ENCODE measurements at regions not wholly inside any gene's neighbourhood (a gene's known extent, or its start where the extent isn't known, plus 50 kb on each side); places are given as distances from the start of the nearest gene placed in this dataset.
"Not testable (repeated sequence)": the region's sequence is repeated elsewhere in the genome, so short reads cannot be mapped to it uniquely, and the experiment has no call there.

DNA sequence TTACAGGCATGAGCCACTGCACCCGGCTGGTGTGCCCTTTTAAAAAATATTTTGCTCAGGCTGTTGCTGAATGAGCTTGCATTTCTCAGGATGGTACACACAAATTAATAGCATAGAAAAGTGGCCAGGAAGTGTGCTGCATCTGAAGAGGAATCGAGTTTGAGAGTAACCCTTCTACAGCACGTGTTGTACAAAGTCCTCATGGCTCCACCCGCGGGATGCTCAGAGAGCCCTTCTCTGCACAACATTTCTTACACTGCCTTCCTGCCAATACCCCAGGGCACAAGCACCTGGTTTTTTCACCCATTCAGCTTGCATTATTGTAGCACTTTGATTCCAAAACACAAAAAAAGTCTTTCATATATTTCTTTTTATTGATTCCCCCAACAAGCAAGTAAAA is 90.1 kb upstream of the NEDD4L start:
- DNase-seq (ENCODE audit: low read depth): no peak

GRCh38 chr18:57951999-57952774 is 91.8 kb upstream of the NEDD4L start:
- DNase-seq (ENCODE audit: low read depth): no peak

- DNase-seq (ENCODE audit: low read depth): no peak
These were observed 92.8 kb upstream of the NEDD4L start for GRCh38 chr18:57951117-57951796.

- DNase-seq (ENCODE audit: low read depth): no peak
These were observed 93.5 kb upstream of the NEDD4L start for GRCh38 chr18:57950542-57950941.

- not testable (repeated sequence) for DNase-seq (ENCODE audit: low read depth)
These were observed 94.7 kb upstream of the NEDD4L start for GRCh38 chr18:57949335-57949734.

DNA sequence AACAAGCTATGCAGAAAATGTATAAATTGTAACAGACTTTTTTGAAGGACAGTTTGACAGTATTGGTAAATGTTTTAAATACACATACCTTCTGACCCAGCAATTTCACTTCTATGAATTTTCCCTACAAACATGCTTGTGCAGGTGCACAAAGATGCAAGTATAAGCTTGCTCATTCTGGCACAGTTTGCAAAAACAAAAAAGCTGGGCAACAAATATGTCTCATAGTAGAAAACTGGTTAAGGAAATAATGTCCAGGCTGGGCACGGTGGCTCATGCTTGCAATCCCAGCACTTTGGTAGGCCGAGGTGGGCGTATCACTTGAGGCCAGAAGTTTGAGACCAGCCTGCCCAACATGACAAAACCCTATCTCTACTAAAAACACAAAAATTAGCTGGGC is 96.9 kb upstream of the NEDD4L start:
- no peak for DNase-seq (ENCODE audit: low read depth)

GRCh38 chr18:57943723-57944122 is 100.3 kb upstream of the NEDD4L start:
- DNase-seq (ENCODE audit: low read depth): no peak

DNA sequence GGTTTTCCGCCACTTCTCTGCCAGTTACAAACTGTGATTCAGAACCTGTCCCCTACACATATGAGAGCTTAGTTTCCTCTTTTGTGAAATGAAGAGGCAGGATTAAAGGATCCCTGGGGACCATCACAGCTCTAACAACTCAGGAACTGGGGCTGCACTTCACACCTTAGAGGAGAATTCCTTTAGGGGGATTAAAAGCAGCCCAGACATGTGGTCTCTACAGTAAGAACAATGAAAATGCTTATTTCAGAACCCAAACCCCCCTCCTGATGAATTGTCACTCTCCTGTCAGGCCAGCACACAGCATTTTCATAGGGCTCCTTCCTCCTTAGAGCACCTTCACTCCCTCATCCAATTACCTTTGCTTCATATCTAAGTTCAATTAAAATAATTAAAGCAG is 101.5 kb upstream of the NEDD4L start:
- no peak for DNase-seq (ENCODE audit: low read depth)

DNA sequence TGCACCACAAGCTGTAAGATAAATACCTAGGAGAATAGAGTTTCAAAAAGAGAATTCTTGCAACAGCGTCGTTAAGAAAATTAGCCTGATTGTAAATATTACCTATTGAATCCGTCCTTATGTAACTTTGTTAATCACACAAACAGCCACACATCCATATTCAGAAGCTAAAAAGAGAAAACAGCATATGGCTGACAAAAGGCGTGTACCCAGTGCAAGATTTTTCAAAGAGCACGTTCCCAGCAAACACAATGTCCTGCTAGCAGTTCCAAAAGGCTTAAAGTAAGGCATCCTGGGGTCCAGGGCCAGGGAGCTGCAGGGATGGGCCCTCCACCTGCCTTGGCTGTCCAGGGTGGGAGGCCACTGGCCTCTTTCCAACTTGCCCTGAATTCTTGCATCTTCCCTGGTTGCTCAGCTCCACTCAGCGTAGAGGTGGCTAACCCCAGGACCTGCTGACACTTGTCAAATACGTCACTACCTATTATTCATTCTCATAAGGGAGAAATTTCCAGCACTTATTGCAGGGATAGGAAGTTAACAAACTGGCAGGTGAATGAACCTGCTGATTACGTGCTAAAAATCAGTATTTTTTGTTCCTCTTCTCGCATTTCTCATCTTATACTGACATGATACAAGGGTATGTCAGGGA is 102.1 kb upstream of the NEDD4L start:
- no peak for DNase-seq (ENCODE audit: low read depth)

GRCh38 chr18:57940166-57940660 is 103.8 kb upstream of the NEDD4L start:
- no peak for DNase-seq (ENCODE audit: low read depth)

GRCh38 chr18:57934375-57934774 is 109.7 kb upstream of the NEDD4L start:
- DNase-seq (ENCODE audit: low read depth): not testable (repeated sequence)

DNA sequence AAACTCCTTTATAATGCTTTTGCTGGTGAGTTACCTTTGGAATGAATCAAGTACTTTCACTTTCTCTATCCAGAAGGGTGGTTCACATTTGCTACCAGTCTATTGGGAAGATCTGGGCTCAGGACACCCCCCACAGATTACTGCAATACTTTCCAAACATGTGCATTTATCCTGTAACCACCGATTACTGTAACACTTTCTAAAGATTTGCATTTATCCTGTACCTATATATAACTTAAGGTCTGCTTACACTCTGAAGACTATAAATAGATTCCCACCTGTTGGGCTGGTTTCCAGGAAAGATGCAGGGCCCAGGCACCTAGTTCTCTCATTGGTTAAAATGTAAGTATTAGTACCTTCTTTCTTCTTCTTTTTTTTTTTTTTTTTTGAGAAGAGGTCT is 113.0 kb upstream of the NEDD4L start:
- DNase-seq (ENCODE audit: low read depth): no peak

DNA sequence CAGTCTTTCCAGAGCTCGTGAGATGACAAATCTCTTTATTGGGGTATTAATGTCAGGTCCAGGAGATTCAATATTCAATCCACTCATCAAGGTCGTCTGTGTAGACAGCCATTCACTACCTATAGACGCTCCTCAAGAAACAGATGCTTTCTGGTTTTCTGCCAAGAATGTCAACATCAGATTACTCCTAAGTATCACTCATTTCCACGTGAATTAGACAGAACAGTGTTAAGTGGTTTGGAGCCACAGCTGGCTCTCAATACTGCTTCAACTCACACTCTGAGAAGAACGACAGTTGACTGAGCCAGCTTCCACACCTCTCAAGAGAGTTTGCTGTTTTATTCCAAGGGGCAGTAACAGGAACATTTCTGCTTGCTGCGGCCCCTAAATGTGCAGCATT is 113.5 kb upstream of the NEDD4L start:
- no peak for DNase-seq (ENCODE audit: low read depth)

GRCh38 chr18:57929922-57930321 is 114.1 kb upstream of the NEDD4L start:
- no peak for DNase-seq (ENCODE audit: low read depth)

DNA sequence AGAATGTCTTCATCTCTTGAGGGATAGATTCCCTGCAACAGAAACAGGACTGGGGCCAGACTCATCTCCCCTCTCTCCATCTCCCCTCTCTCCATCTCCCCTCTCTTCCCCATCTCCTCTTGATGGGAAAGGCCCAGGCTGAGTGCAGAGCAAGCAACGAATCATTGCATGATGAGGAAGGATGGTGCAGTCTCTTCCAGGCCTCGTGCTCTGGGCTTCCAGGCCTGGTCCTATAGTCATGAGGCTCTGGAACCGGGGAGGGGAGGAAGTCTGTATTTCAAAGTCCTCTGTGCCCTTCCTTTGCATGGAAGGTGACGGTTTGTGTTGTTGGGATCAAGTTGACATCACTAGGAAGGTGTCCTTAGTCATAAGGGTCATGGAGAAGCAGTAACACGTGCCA is 115.6 kb upstream of the NEDD4L start:
- DNase-seq (ENCODE audit: low read depth): no peak

DNA sequence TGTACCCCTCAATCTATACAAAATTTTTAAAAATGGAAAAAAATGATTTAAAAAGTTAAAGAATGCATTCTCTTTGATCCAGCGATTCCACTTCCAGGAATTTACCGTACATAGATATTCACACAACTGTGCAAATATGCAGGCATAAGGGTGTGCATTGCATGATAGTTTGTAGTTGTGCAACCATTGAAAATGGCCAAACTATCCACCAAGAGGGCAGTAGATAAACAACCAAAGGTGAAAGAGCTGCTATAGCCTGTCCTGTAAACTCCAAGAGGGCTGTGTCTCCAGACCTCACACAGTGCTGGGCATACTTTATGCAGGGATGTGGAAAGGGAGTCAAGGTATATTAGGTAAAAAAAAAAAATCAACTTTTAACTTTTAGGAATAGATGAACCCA is 116.5 kb upstream of the NEDD4L start:
- DNase-seq (ENCODE audit: low read depth): no peak

DNA sequence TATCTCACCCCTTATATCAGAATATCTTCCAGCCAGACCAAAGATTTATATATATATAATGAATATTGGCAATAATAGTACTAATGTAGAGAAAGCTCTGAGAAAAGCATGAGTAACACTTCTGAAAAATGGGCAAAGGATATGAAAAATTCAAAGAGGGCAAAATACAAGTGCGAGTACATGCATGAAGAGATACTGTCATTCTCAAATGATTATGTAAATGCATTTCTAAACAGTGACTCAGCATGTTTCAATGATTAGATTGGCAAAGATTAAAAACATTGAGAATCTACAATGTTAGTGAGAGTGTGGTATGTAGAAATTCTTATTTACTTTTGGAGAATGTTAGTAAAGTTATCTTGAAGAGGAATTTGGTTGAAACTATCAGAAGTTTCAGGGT is 118.3 kb upstream of the NEDD4L start:
- no peak for DNase-seq (ENCODE audit: low read depth)

DNA sequence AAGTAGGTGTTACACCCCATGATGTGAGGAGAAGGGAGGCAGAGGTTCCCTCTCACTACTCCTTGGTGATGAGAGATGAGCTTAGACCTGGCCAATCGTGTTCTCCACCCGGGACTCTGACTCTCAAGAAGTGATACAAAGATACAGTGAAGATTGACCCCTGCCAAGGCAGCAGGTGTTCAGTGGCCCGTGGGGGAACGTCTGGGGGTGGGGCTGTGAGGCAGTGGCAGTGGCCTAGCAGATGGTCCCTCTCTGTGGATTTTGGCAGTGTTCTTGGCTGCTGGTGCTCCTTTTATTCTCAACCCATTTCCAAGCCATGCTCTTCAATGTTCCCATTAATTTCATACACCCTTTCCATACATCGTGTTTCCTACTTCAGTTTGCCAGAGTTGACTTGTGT is 120.4 kb upstream of the NEDD4L start:
- DNase-seq (ENCODE audit: low read depth): no peak

- no peak for DNase-seq (ENCODE audit: low read depth)
These were observed 119.8 kb upstream of the ATP8B1 start for GRCh38 chr18:57922885-57923284.

DNA sequence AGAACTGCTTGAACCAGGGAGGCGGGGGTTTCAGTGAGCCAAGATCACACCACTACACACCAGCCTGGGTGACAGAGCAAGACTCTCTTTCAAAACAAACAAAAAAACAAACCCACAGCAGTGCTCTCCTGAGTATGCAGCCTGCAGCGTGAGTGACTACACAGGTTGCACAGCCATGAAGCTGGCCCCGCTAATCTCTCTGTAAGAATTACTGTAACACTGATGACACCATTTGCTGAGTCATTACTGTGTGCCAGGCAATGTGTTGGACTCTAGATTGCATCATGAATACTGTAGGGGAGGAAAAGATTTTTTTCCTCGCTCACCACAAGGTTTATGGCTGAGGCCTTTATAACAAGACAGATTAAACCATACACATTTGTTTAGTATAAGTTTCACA is 118.6 kb upstream of the ATP8B1 start:
- no peak for DNase-seq (ENCODE audit: low read depth)

- no peak for DNase-seq (ENCODE audit: low read depth)
These were observed 116.9 kb upstream of the ATP8B1 start for GRCh38 chr18:57920036-57920435.

- no peak for DNase-seq (ENCODE audit: low read depth)
These were observed 115.5 kb upstream of the ATP8B1 start for GRCh38 chr18:57918601-57919000.

DNA sequence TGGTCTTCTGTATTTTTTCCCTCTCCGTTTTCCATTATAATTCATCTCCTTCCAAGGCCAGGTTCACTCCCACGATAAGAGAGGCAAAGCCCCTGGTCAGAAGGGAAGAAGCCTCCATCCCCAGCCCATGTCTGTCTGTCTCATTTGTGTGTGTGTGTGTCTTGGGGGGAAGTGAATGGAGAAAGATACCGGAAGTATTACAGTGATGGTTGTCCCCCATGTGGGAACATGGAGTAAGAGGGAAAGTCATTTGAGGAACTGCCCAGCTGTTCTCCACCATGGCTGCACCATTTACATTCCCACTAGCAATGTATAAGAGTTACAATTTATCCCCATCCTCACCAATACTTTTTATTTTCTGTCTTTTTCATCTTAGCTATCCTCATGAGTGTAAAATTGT is 113.6 kb upstream of the ATP8B1 start:
- DNase-seq (ENCODE audit: low read depth): no peak

All from GM04504 (cell line).